ENCODE measurements at regions not wholly inside any gene's neighbourhood (a gene's known extent, or its start where the extent isn't known, plus 50 kb on each side); places are given as distances from the start of the nearest gene placed in this dataset.

GRCh38 chr16:48103591-48103990, 52.2 kb downstream of the ABCC12 start:
- no peak overlapping the region for H4K5ac ChIP-seq (ENCODE audit: insufficient read length, low read depth, low read length)
- H2BK120ac ChIP-seq (replicated peaks; ENCODE audit: low read depth, low read length) = no peak overlapping the region
- H3K79me1 ChIP-seq (ENCODE audit: low read depth, low read length) = no peaks in the 10 kb centered on the region
- peaks cover 0 to 5% (median 1%) of the 10 kb centered on the region in 4 experiments; a peak in 1 of 7 replicates for H3K4me1 ChIP-seq (replicated peaks in 1 of 4; ENCODE audit: control insufficient read depth in 3 of 4, insufficient read depth in 4 of 4, low read length in 3 of 4)
- POLR2A ChIA-PET (ENCODE audit: partially characterized antibody) = no interaction called here
- no peak overlapping the region for H2BK5ac ChIP-seq (ENCODE audit: low read depth, low read length)
- H2BK15ac ChIP-seq (ENCODE audit: low read length) = no peak overlapping the region
- H4K91ac ChIP-seq (replicated peaks; ENCODE audit: insufficient read length, low read length) = no peak overlapping the region
- WGBS, 2 experiments (ENCODE audit: extremely low coverage in 1 of 2, insufficient coverage in 1 of 2, insufficient read length in 1 of 2, insufficient replicate concordance in 2 of 2, low coverage in 1 of 2, low lambda C conversion rate in 2 of 2, missing lambda C conversion rate in 1 of 2) = 87% methylated on average over 5 of the region's 6 CpGs; no CpG with 5 or more reads in 1 of the 2 experiments
- DNase-seq (ENCODE audit: low read depth in 1 of 2, low spot score in 2 of 2) (no peak), FAIRE-seq (no peak)
- no peaks in the 10 kb centered on the region for H3K36me3 ChIP-seq (ENCODE audit: control insufficient read depth in 2 of 4, insufficient read depth in 4 of 4, low read length in 3 of 4)
- no peak overlapping the region for H2BK12ac ChIP-seq (ENCODE audit: low read depth, low read length)
- H4K20me1 ChIP-seq (replicated peaks in 1 of 2; ENCODE audit: control insufficient read depth in 1 of 2, insufficient read depth in 2 of 2, low read length in 2 of 2) = no peaks in the 10 kb centered on the region
- H3K14ac ChIP-seq (ENCODE audit: insufficient read length) = no peak overlapping the region
- H4K8ac ChIP-seq (ENCODE audit: extremely low read depth, insufficient read depth, low read length) = no peak overlapping the region
- CTCF ChIA-PET (ENCODE audit: partially characterized antibody) = interaction anchor here (0.8 to 3.3 kb wide), 5 partner anchors 9 to 851 kb away, joined by 3 to 18 read pairs (median 4); no protein-coding TSS in a partner anchor
- no peak overlapping the region for H2BK20ac ChIP-seq (ENCODE audit: low read length)
- H3K27me3 ChIP-seq (replicated peaks in 1 of 4; ENCODE audit: control insufficient read depth in 3 of 4, extremely low read depth in 1 of 4, insufficient read depth in 3 of 4, low read length in 3 of 4) = no peaks in the 10 kb centered on the region; a peak in 1 of 7 replicates
- H3K4me3 ChIP-seq (ENCODE audit: extremely low read depth in 1 of 4, insufficient read depth in 2 of 4, low read depth in 3 of 4, low read length in 4 of 4) = no peak overlapping the region
- H3K18ac ChIP-seq (ENCODE audit: extremely low read depth, low read length) = no peak overlapping the region
- no peak overlapping the region for H3K4me2 ChIP-seq (ENCODE audit: insufficient read depth in 1 of 2, low read depth in 2 of 2, low read length in 2 of 2)
- no peak overlapping the region for H3K27ac ChIP-seq (ENCODE audit: low read depth, low read length)
- no peak overlapping the region for H3K23ac ChIP-seq (ENCODE audit: insufficient read length)
- H3K79me2 ChIP-seq (ENCODE audit: control insufficient read depth in 1 of 2, insufficient read depth in 2 of 2, low read length in 2 of 2) = no peaks in the 10 kb centered on the region
- H2AK5ac ChIP-seq (ENCODE audit: low read depth, low read length) = no peak overlapping the region
- H3K56ac ChIP-seq (replicated peaks; ENCODE audit: insufficient read length, low read depth, low read length) = no peak overlapping the region
- no peak overlapping the region for H2AFZ ChIP-seq (ENCODE audit: low read length)
- H3K23me2 ChIP-seq (ENCODE audit: low read depth, low read length) = peaks cover 3% of the 10 kb centered on the region; the same call in 1 of the 2 replicates
- no peak overlapping the region for H3K4ac ChIP-seq (replicated peaks; ENCODE audit: insufficient read length, low read depth, low read length)
- no peak for TF ChIP-seq SAP30 (IDR thresholded peaks at IDR 0.05; ENCODE audit: insufficient read depth, insufficient replicate concordance, low read length)
- no peak for TF ChIP-seq GABPA (IDR thresholded peaks at IDR 0.05; ENCODE audit: borderline replicate concordance, insufficient read depth, low read length)
- TF ChIP-seq YY1 (IDR thresholded peaks at IDR 0.05; ENCODE audit: low read depth, low read length) = no peak
- TF ChIP-seq SIN3A (conservative IDR thresholded peaks at IDR 0.05 in 1 of 2, IDR thresholded peaks at IDR 0.05 in 1 of 2; ENCODE audit: low read depth in 1 of 2, low read length in 2 of 2) = no peak
- no peak for TF ChIP-seq POU5F1 (IDR thresholded peaks at IDR 0.05; ENCODE audit: low read depth, low read length)
- no peak for TF ChIP-seq BRCA1 (IDR thresholded peaks at IDR 0.05; ENCODE audit: low read depth, low read length)
- no peak for TF ChIP-seq TBP (IDR thresholded peaks at IDR 0.05; ENCODE audit: low read depth, low read length)
- TF ChIP-seq JUN (IDR thresholded peaks at IDR 0.05; ENCODE audit: low read depth, low read length) = no peak
- no peak for TF ChIP-seq SP2 (IDR thresholded peaks at IDR 0.05; ENCODE audit: low read length)
- TF ChIP-seq ZNF274 (IDR thresholded peaks at IDR 0.05; ENCODE audit: borderline replicate concordance, extremely low read depth, low read length) = no peak
- TF ChIP-seq SIX5 (IDR thresholded peaks at IDR 0.05; ENCODE audit: low read depth, low read length) = no peak
- TF ChIP-seq GTF2F1 (IDR thresholded peaks at IDR 0.05; ENCODE audit: borderline replicate concordance, low read depth, low read length) = no peak
- TF ChIP-seq SRF (IDR thresholded peaks at IDR 0.05; ENCODE audit: low read depth, low read length) = no peak
- TF ChIP-seq RBBP5 (IDR thresholded peaks at IDR 0.05; ENCODE audit: borderline replicate concordance, low read depth, low read length) = no peak
- TF ChIP-seq FOSL1 (IDR thresholded peaks at IDR 0.05; ENCODE audit: insufficient read depth, low read depth, low read length) = no peak
- no peak overlapping the region for H3K9ac ChIP-seq (replicated peaks in 1 of 4; ENCODE audit: extremely low read depth in 1 of 4, low read depth in 3 of 4, low read length in 3 of 4)
- H3K9me3 ChIP-seq (ENCODE audit: insufficient read depth in 2 of 2, low read depth in 1 of 2, low read length in 1 of 2) = no peaks in the 10 kb centered on the region
